ENCODE measurements at regions not wholly inside any gene's neighbourhood (a gene's known extent, or its start where the extent isn't known, plus 50 kb on each side); places are given as distances from the start of the nearest gene placed in this dataset.

DNA sequence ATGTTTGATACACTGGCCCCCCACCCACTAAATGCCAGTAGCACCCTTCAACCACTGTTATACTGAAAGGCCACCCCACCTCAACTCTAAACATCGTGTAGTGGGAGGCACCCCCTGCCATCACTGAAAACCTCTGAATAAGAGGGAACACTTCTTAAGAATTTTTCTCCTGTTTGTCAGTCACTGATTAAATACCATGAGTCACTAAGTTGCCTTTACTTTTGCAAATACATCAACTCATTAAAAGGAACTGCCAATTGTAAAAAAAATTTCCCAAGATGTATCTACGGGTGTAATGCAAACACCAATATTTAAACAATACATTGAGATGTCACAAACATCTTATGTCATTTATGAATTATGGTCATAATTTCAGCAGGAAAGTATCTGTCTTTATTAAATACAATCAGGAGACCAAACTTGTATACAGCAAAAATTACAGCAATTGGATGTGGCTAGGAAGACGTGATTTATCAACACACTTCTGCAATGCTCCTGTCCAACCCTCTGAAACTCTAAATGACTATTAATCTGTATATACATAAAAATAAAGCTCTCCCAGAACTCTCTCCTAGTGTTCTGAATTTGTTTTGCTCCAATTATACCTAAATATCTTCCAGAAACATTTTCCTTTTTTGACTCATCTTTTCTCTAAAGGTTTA, 144.1 kb upstream of the STK17B start:
- no peak for DNase-seq (ENCODE audit: low read depth in 2 of 2)

DNA sequence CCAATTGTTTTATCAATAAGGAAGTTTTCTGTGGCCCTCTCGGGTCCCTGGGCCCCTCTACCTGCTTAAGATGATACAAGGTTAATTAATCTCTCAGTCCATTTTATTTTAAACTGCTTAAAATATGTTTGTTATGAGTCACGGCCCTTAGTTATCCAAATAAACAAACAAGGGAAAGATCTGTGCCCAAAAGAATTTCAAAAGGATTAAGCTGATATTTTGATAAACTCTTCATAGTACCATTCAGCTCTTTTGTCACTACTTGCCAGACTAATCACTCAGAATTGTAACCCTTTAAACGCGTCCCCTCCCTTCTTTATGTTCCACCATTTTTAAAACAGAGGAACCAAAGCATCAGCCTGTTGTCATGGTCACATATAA, 144.7 kb upstream of the STK17B start:
- no peak for DNase-seq (ENCODE audit: low read depth in 2 of 2)

DNA sequence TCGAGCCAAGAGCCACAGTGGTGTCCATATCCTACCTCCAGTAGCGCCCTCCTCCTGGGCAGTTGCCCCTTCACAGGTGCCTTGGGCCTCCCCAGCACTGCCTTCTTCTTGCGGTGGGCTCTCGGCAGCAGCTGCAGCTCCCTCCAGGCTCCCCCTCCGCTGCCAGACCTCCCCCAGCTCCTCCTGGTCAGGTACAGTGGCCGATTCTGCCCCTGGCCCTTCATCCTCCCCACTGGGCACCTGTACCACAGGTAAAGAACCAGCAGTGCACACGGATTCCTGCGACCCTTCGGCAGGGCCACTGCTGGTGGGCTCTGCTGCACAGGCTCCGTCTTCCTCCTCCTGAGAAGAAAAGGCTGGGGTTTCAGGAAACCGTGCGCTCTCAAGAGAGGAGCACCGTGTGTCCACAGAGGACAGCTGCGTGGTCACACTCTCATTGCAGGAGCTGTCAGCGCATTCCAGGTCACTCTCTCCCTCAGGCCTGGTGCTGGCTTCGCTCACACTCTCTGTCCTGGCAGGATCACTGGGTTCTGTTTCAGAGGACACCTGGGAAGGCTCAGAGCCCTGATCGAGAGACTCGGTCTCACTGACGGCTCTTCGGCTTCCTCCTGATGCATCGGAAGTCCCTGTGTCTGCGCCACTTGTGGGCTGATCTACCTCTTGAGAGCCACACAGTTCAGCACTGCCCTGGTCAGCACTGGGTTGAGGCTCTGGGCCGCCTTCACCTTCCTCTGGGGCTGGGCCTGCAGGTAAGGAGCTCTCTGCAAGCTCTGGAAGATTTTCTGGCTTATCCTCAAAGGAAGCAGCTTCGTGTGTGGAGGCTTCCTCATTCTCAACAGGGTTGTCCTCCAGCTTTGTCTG, 147.4 kb upstream of the STK17B start:
- DNase-seq (ENCODE audit: low read depth in 2 of 2) = no peak

DNA sequence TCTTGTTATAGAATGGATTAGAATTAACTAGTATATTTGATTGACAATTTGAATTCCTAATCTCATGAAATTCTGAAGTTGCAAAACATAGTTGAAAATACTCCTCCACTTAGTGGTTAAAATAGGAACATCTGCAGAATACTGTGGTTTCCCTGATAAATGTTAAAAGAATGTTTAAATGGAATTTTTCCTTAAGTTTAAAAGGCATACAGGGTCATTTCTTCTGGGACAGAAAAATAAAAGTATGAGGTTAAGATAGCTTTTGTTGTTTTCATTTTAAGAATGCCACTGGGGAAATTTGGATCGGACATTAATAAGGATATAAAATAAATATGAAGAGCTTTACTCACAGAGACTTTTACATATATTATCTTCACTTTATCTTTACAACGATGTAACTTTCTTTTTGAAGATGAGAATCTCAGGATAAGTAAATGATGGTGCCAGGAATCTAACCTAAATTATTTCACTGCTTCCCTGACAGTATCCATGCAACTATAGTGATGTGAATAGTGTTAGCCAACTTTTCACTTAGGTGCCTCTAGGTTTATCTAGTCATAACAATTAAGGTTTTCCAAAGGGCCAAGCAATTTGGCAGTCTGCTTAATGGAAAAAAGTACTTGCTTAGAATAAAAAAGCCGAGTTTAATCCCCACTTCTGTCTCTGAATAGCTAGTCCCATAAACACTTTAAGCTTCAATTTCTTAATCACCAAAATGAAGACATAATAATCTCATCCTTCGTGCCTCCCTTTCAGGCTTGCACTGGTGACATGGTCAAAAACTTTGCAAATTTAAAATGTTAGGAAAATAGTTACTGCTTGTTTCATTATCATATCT, 151.8 kb upstream of the STK17B start:
- DNase-seq (ENCODE audit: low read depth in 2 of 2) = no peak

DNA sequence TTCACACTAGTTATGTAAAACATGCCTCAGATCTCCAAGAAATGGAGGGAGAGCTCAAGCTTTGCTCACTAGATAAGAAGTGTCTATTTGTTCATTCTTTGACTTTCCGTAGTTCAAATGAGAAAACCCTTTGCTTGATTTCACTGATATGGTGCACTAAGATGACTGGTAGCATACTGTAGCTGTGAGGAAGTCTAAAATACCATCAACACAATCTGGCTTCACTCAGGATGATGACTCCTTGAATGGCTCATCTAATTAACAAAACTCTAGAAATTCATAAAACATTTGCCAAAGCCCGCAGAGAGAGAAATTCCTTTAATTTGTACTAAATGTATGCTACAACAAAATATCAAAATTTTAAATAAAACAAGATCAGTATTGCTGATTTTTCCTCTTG, 152.8 kb upstream of the STK17B start:
- DNase-seq (ENCODE audit: low read depth in 2 of 2) = no peak

DNA sequence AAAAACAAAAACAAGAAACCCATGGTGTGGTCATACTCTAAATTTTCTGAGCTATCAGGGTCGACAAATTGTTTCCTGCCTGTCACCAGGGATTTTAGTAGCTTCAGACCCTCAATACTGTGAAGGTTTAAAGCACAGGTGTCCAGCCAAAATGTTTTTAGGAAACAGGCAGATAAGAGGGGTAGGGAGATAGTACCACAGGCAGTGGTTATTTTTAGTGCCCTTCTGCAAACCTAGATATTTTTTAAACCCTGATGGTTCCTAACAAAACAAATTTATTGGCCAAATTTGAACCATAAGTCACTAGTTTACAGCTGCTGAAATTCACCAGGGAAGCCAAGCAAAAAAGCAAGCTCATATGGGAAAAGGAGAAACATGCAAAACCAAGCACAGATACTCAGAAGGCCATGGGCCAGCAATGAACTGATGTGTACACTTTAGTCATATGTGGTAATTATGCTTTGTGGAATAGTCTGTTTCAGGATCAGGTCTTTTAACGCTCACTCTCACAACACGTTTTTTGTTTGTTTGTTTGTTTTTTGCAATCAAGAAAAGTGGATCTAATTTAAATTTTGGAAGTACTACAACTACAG, 156.8 kb upstream of the STK17B start:
- DNase-seq (ENCODE audit: low read depth in 2 of 2) = no peak

DNA sequence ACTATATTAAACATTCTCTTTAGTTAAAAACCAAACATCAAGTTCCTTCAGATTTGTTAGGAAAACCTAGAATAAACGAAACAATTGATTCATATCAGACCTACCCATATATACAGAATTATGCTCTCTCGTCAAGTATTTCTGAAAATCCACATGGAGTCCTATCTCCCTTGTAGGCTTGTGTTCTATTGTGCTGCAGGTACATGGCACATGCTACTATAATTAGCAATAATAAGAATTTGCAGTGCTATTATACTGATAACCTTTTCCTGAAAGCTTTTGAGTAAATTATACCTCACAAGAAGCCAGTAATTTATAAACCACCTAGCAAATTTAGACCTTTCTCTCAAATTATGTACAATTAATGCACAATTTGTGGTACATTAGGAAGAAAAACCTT, 158.6 kb upstream of the STK17B start:
- DNase-seq (ENCODE audit: low read depth in 2 of 2) = no peak

DNA sequence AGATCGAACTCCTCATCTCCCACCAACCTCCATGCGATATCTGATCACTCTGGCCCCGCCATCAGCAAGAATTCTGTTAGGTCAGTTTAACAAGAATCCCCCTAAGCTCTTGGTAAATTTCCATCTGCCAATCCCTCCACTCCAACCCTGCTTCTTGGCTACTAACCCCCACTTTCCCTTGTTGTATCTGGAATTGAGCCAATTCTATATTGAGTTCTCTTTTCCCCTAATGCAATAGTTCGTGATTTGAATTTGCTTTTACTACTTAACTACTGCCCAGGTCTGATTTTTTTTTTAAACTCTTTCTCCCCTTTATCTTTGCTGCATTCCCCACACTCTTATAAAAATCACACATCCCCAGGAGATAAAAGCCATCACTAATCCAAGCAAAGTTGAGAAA, 159.3 kb upstream of the STK17B start:
- no peak for DNase-seq (ENCODE audit: low read depth in 2 of 2)

DNA sequence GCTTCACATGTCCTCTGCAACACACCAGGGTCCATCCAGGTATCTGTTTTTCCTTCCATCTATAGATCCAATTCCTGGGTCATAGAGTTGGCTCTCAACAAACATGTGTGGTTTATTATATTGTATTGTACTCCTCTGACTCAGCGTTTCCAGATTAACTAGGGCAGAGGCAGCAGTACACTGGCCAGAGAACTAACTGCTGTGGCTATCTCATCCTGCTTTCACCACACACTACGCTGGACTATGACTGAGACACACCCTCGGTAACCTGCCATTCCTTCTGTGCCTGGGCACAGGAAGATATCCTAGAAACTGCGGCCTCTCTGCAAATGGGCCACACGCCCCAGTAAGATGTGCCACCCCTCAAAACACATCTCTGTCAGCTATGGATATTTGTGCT, 159.8 kb upstream of the STK17B start:
- DNase-seq (ENCODE audit: low read depth in 2 of 2) = no peak

DNA sequence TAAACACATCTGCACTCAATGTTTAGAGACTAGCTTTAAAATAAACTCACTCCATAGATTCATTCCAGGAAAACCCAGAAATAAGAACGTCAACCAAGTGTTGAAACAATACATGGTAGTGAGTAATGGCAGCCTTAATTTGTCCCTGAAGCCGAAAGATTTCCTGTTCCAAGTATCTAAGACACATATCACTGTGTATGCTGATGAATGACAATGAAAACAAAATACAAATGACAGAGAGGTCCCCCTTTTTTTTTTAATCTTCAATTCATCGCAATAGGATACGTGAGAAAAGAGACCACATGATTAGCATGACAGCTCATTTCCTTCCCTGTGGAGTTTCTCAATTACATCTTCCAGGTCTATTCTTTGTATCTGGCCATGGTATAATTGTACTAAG, 160.5 kb upstream of the STK17B start:
- DNase-seq (ENCODE audit: low read depth in 2 of 2) = no peak

DNA sequence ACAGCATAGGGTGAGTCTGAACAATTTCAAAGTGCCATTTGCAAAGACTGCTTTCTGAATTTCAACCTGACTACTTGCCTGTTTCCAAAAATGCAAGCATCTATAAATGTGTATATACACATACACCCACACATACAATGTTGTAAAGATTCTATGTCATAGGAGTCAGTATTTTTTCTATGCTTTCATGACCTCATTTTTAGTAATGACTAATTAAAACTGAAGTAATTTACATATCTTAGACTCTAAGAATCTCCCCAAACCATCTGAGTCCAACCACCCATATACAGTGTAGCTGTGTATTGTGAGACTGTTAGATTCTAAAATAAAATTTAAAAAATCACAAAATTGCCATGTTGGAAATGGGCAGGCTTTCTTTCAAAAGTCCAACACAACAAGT, 162.0 kb upstream of the STK17B start:
- no peak for DNase-seq (ENCODE audit: low read depth in 2 of 2)

DNA sequence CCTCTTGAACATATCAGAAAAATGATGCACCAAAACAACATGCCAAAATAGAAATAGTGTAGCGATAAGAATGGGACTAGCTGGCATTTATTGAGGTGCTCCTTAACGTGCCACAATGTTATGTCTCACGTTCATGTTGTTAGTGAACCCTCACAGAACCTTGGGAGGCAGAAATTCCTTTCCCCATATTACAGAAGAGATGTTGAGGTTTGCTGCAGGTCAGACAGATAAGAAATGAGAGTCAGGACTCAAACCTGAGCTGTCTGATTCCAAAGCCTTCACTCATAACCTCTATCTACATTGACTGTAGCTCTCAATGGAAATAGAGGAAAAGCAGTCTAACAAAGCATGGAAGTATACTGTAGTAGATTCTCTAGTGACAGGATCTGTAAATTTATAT, 163.3 kb upstream of the STK17B start:
- DNase-seq (ENCODE audit: low read depth in 2 of 2) = no peak

DNA sequence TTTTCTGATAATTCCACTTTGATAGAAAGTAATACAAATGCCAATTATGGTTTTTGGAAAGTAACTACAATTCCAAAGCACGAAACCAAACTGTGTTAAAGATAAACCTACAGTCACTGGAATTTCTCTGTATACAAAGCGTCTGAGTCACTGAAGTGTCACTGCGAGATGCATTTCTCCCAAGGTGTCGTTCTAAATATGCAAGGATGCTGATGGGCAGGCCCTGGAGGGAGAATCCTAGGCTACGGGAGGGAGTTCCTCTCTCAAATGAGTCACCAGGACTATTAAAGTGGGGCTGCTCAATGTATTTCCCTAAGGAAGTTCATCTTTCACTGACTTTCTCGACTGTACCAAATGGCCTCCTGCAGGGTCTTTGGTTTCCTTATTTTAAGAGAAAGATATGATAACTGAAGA, 163.8 kb upstream of the STK17B start:
- no peak for DNase-seq (ENCODE audit: low read depth in 2 of 2)

DNA sequence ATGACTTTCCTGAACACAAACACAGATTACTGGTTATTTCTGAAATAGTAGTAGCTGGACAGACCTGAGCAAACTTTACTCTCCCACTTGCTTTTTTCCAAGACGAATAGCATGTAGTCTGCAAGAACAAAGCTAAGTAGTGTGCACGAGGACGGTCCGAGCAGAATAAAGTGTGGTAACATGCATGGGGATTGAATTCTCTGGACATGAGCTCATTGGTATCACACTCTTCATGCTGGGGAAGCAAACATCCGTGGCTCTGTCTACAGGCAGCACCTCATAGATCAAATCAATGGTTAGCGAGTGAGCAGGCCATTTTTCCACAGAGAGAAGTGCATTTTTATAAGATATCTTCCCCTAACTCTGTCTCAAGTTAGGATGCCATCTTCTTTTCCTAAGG, 164.8 kb upstream of the STK17B start:
- no peak for DNase-seq (ENCODE audit: low read depth in 2 of 2)

DNA sequence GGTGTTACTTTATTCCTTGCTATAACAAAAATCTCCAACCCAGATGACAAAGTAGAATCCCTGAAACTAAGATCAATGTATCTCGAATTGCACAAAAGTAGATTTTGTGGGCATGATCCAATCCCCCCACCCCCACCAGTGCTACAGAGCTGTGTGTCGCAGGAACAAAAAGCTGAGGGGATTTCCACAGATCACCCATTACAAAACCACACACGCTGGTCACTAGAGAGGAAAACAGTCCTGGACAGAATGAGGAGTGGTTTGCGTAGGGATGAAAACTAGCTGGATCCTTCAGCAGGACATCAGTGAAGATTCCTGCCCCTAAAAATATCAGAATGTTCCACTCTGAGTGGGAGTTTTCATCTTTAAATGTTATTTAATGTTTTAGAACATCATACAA, 165.3 kb upstream of the STK17B start:
- DNase-seq (ENCODE audit: low read depth in 2 of 2) = no peak

DNA sequence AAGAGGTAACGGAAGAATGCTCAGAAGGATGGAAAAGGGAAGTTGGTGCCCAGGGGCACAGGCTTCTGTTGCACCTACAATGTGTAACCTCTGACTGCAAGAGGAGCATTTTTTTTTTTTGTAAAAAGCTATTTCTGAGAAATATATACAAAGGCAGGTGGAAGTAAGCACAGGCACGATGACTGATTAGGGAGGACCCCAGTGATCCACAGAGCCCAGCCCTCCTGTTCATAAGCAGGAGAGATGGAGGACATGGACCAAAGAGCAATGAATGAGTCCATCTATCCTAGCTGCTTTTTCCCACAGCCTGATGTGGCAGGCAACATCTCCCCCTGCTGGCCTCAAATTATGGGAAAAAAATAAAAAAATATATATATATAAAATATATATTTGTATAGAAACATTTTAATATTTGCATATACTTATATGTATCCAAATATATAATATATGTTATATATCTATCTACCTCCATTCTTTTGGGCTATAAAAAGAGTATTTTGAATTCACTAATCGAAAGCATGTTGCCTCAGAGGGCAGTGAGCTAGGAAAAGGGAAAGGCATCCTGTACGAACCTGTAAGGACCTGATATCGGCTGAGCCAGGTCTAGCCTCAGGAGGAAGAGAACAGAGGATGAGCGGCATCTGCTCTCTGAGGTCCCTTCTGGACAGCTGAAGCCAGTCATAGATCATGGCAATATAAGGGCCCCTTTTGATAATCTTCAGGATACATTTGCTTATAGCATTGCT, 166.0 kb upstream of the STK17B start:
- DNase-seq (ENCODE audit: low read depth in 2 of 2) = no peak

DNA sequence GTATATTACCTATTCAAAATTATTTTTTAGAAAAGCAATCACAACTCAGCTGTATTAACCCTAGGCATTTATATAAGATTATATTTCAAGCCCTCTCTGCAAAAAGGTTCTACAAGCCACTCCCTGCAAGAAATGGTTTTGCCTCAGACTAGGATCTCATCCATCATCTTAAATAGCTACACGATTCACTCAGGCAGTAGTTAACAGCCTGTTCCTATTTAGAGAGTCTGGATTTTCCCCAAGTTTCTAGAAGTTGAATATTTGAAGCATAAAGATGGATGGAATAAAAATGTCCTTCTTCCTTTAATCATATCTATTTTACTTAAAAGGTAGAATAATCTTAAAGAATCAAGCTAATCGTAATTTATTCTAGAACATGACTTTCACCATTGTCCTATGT, 167.1 kb upstream of the STK17B start:
- DNase-seq (ENCODE audit: low read depth in 2 of 2) = no peak

DNA sequence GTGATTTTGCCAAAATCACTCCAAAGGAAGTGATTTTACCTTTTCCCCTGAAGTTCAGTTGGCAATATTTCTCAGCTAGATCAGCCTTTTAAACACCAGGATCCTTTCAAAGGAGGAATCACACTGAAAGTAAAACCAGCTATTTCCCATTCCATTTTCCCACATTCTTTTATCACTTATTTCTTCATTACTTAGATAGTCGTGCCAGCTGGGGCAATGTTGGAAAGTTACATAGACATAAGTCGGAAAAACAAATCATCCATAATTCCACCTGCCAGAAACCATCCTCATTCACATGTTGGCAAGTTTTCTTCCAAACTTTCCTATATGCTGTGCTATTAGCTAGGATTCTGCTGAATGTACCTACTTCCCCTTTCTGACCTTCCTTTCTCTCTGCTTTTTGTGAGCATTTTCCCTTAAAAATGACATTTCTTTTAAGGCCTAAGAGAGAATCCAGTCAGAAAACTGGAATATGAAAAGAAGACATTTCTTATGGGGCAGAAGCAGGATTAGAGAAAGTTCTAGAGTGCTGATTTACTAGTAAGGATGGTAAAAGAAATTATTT, 170.0 kb upstream of the STK17B start:
- DNase-seq (ENCODE audit: low read depth in 2 of 2) = no peak

DNA sequence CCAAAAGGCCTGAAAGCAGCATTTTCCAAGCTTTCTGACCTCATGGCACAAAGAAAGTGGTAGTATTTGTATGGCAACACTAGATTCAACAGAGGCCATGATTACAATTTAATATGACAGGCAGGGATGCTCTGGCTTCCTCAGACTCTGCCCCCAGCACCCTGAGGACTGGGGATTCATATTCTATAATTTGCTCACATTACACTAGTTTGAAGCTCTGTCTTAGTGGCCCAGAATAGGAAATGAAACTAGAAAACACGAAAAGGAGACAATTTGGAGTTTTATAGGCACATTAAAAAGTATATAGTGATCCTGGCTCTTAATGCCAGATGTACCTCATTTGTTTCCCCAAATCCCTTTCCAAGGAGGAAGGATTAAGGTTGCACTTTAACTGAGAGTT, 173.0 kb upstream of the STK17B start:
- no peak for DNase-seq (ENCODE audit: low read depth in 2 of 2)

DNA sequence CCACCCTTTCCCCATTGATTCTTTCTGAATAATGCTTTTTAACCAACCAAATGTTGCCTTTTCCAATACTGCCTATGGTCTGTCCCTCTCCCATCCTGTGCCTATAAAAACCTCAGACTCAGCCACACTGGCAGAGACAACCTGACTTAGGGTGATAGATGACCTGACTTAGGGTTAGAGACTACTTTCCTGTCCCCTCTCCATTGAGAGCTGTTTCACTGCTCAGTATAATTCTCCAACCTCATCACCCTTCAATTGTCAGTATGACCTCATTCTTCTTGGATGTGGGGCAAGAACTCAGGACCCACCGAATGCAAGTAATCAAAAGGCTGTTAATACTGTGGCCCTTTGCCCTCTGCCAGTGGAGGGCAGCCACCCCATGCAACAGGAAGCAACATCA, 182.3 kb upstream of the STK17B start:
- DNase-seq (ENCODE audit: low read depth in 2 of 2) = no peak

DNA sequence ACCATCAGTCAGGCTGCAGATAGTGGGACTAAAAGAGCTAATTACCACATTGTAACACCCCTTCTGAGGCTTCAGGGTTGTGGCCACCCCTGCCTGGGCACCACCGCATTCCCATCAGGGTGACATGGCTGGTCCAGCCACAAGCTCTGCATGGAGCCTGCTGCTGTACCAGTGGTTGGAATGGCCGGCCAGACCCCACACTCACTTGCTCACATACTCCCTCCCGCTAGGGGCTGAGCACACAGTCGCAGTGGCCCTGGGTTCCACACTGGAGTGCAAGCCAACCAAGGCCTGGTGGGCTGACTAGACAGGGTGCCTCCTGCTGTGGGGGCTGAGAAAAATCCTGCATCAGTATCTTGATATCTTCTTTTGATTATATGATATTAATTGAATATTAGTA, 182.8 kb upstream of the STK17B start:
- no peak for DNase-seq (ENCODE audit: low read depth in 2 of 2)

All from stimulated activated CD4-positive, alpha-beta T cell treated with anti-CD3 and anti-CD28 coated beads, Interleukin-12 subunit alpha, Interleukin-12 subunit beta, amount 100 ng/mL, for 24 hours (primary cell).